ENCODE measurements at regions not wholly inside any gene's neighbourhood (a gene's known extent, or its start where the extent isn't known, plus 50 kb on each side); places are given as distances from the start of the nearest gene placed in this dataset.
"Not testable (repeated sequence)": the region's sequence is repeated elsewhere in the genome, so short reads cannot be mapped to it uniquely, and the experiment has no call there.

GRCh38 chr7:88556441-88556840 is 203.1 kb upstream of the ZNF804B start:
- TF ChIP-seq SNAPC4 (CRISPR knock-in tag; IDR thresholded peaks at IDR 0.05); ZBTB4 (CRISPR knock-in tag; IDR thresholded peaks at IDR 0.05; ENCODE audit: borderline replicate concordance); PRDM4 (CRISPR knock-in tag; IDR thresholded peaks at IDR 0.05; ENCODE audit: borderline replicate concordance); CTCF (CRISPR knock-in tag; IDR thresholded peaks at IDR 0.05); NFYB (CRISPR knock-in tag; IDR thresholded peaks at IDR 0.05); ZNF768 (CRISPR knock-in tag; IDR thresholded peaks at IDR 0.05); TBX3 (IDR thresholded peaks at IDR 0.05; ENCODE audit: borderline replicate concordance); CSRNP2 (CRISPR knock-in tag; conservative IDR thresholded peaks at IDR 0.05; ENCODE audit: low read depth); EED (CRISPR knock-in tag; IDR thresholded peaks at IDR 0.05); SMC3 (IDR thresholded peaks at IDR 0.05; ENCODE audit: low read length): not testable (repeated sequence)
